ENCODE measurements at regions not wholly inside any gene's neighbourhood (a gene's known extent, or its start where the extent isn't known, plus 50 kb on each side); places are given as distances from the start of the nearest gene placed in this dataset.

GRCh38 chr4:95898226-95898625, 58.3 kb downstream of the PDHA2 start:
- DNase-seq = no peak
- TF ChIP-seq POLR2A (IDR thresholded peaks at IDR 0.05) = no peak
- TF ChIP-seq CTCF (IDR thresholded peaks at IDR 0.05 in 4 of 5, conservative IDR thresholded peaks at IDR 0.05 in 1 of 5) = no peak
- no peaks in the 10 kb centered on the region for H3K9me3 ChIP-seq
- H3K4me1 ChIP-seq = no peaks in the 10 kb centered on the region
- H3K36me3 ChIP-seq = no peaks in the 10 kb centered on the region
- H3K27me3 ChIP-seq = no peaks in the 10 kb centered on the region
- in situ Hi-C loops (cut with MboI; ENCODE audit: low sequenced_read_pairs in 4 of 4) (no loop called here), intact Hi-C loops (cut with DNase I; ENCODE audit: low total_unique reads) (no loop called here)
- ATAC-seq = no peak
- H3K4me3 ChIP-seq = no peak overlapping the region
- no peak overlapping the region for H3K27ac ChIP-seq

GRCh38 chr4:95909211-95909610, 69.3 kb downstream of the PDHA2 start:
- in situ Hi-C loops (cut with MboI; ENCODE audit: low sequenced_read_pairs in 4 of 4) = no loop called here
- DNase-seq = no peak
- Histone ChIP-seq H3K4me1 (no peaks in the 10 kb centered on the region), H3K4me3 (no peak overlapping the region), H3K27me3 (no peaks in the 10 kb centered on the region), H3K36me3 (no peaks in the 10 kb centered on the region), H3K9me3 (no peaks in the 10 kb centered on the region), H3K27ac (no peak overlapping the region)
- TF ChIP-seq CTCF (IDR thresholded peaks at IDR 0.05 in 4 of 5, conservative IDR thresholded peaks at IDR 0.05 in 1 of 5) (no peak), POLR2A (IDR thresholded peaks at IDR 0.05) (no peak)
- no peak for ATAC-seq
- intact Hi-C loops (cut with DNase I; ENCODE audit: low total_unique reads) = no loop called here

- H3K27ac ChIP-seq = no peak overlapping the region
- H3K4me3 ChIP-seq = no peak overlapping the region
- intact Hi-C loops (cut with DNase I; ENCODE audit: low total_unique reads) (no loop called here), in situ Hi-C loops (cut with MboI; ENCODE audit: low sequenced_read_pairs in 4 of 4) (no loop called here)
- no peaks in the 10 kb centered on the region for H3K36me3 ChIP-seq
- no peaks in the 10 kb centered on the region for H3K4me1 ChIP-seq
- no peaks in the 10 kb centered on the region for H3K27me3 ChIP-seq
- no peak for ATAC-seq
- no peak for DNase-seq
- no peaks in the 10 kb centered on the region for H3K9me3 ChIP-seq
- no peak for TF ChIP-seq CTCF (IDR thresholded peaks at IDR 0.05 in 4 of 5, conservative IDR thresholded peaks at IDR 0.05 in 1 of 5)
- no peak for TF ChIP-seq POLR2A (IDR thresholded peaks at IDR 0.05)
Observed at GRCh38 chr4:95910749-95911148, 70.9 kb downstream of the PDHA2 start.

GRCh38 chr4:95921470-95921869, 81.6 kb downstream of the PDHA2 start:
- no peak for ATAC-seq
- Histone ChIP-seq H3K9me3 (no peaks in the 10 kb centered on the region), H3K27me3 (no peaks in the 10 kb centered on the region), H3K36me3 (no peaks in the 10 kb centered on the region), H3K4me3 (no peak overlapping the region), H3K4me1 (no peaks in the 10 kb centered on the region), H3K27ac (no peak overlapping the region)
- TF ChIP-seq CTCF (IDR thresholded peaks at IDR 0.05 in 4 of 5, conservative IDR thresholded peaks at IDR 0.05 in 1 of 5) = no peak
- TF ChIP-seq POLR2A (IDR thresholded peaks at IDR 0.05) = no peak
- intact Hi-C loops (cut with DNase I; ENCODE audit: low total_unique reads) (no loop called here), in situ Hi-C loops (cut with MboI; ENCODE audit: low sequenced_read_pairs in 4 of 4) (no loop called here)
- DNase-seq = no peak

GRCh38 chr4:95929448-95930064, 89.7 kb downstream of the PDHA2 start:
- no peak for DNase-seq
- in situ Hi-C loops (cut with MboI; ENCODE audit: low sequenced_read_pairs in 4 of 4) (no loop called here), intact Hi-C loops (cut with DNase I; ENCODE audit: low total_unique reads) (no loop called here)
- TF ChIP-seq CTCF (IDR thresholded peaks at IDR 0.05 in 4 of 5, conservative IDR thresholded peaks at IDR 0.05 in 1 of 5) (no peak), POLR2A (IDR thresholded peaks at IDR 0.05) (no peak)
- Histone ChIP-seq H3K4me1 (no peaks in the 10 kb centered on the region), H3K36me3 (no peaks in the 10 kb centered on the region), H3K9me3 (no peaks in the 10 kb centered on the region), H3K27ac (no peak overlapping the region), H3K27me3 (no peaks in the 10 kb centered on the region), H3K4me3 (no peak overlapping the region)
- ATAC-seq = no peak
